ENCODE measurements at regions not wholly inside any gene's neighbourhood (a gene's known extent, or its start where the extent isn't known, plus 50 kb on each side); places are given as distances from the start of the nearest gene placed in this dataset.

DNA sequence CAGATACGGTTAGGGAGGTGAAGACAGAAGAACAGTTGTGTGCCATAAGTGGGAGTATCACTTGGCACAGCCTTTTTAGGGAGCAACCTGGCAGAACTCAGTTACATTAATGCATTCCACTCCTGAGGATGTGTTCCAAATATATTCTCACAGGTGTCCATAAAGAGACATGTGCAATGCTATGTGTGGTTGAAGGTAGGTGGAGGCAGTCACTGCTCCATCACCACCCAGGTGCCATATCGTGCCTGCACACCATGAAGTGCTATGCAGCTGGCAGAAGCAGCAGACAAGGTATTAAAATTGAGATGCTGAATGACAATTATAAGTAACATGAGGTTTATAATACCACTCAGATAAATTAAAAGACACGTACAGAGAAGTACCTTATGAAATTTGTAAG, 248.0 kb upstream of the SFRP2 start:
- TF ChIP-seq, protein P1, sequence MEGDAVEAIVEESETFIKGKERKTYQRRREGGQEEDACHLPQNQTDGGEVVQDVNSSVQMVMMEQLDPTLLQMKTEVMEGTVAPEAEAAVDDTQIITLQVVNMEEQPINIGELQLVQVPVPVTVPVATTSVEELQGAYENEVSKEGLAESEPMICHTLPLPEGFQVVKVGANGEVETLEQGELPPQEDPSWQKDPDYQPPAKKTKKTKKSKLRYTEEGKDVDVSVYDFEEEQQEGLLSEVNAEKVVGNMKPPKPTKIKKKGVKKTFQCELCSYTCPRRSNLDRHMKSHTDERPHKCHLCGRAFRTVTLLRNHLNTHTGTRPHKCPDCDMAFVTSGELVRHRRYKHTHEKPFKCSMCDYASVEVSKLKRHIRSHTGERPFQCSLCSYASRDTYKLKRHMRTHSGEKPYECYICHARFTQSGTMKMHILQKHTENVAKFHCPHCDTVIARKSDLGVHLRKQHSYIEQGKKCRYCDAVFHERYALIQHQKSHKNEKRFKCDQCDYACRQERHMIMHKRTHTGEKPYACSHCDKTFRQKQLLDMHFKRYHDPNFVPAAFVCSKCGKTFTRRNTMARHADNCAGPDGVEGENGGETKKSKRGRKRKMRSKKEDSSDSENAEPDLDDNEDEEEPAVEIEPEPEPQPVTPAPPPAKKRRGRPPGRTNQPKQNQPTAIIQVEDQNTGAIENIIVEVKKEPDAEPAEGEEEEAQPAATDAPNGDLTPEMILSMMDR (IDR thresholded peaks at IDR 0.05): no peak
- no peak for TF ChIP-seq POLR2AphosphoS5 (IDR thresholded peaks at IDR 0.05)
